ENCODE measurements at regions not wholly inside any gene's neighbourhood (a gene's known extent, or its start where the extent isn't known, plus 50 kb on each side); places are given as distances from the start of the nearest gene placed in this dataset.
A peak's percentile ranks its signal among the peaks of the same experiment; 100 is the strongest.

GRCh38 chr5:117809251-117809650 is 1179.1 kb downstream of the DTWD2 start:
- DNase-seq (ENCODE audit: low read depth in 6 of 9, low spot score in 9 of 9): no peak
- Histone ChIP-seq H3K4me3 (ENCODE audit: low read length in 2 of 2) (no peak overlapping the region), H3K36me3 (ENCODE audit: control insufficient read depth in 2 of 2, insufficient read depth in 2 of 2, low read length in 1 of 2) (no peaks in the 10 kb centered on the region), H3K27me3 (ENCODE audit: control insufficient read depth in 2 of 2, insufficient read depth in 1 of 2, low read length in 1 of 2) (no peaks in the 10 kb centered on the region), H3K27ac (ENCODE audit: low read depth in 1 of 2, low read length in 1 of 2) (no peak overlapping the region), H3K4me1 (ENCODE audit: control insufficient read depth in 2 of 2, insufficient read depth in 2 of 2, low read length in 2 of 2) (no peaks in the 10 kb centered on the region), H3K9me3 (ENCODE audit: control insufficient read depth in 2 of 2, insufficient read depth in 1 of 2, low read length in 1 of 2) (peaks cover 0 to 2% of the 10 kb centered on the region in 2 donors)
- 87% methylated on average over 4 of the region's 4 CpGs for WGBS

DNA sequence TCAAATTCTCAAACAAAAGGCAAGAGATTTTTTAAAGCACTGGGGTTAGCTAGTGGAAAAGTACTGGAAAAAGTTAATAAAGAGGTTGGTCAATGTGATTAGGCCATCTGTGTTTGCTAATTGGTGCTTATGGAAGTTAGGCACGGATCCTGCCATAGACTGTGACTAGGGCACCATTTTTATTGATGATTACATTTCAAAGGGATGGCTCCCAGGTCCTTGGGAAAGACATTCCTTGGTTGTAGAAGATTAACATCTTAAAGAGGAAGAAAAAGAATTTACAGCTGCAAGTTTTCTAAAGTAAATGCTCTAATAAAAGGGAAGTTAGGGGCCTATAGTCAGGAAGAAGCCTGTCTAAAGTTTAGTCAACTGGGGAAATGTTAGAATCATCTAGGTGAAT is 1183.3 kb downstream of the DTWD2 start:
- H3K36me3 ChIP-seq (ENCODE audit: control insufficient read depth in 2 of 2, insufficient read depth in 2 of 2, low read length in 1 of 2): no peaks in the 10 kb centered on the region
- no peak for DNase-seq (ENCODE audit: low read depth in 6 of 9, low spot score in 9 of 9)
- H3K27ac ChIP-seq (ENCODE audit: low read depth in 1 of 2, low read length in 1 of 2): no peak overlapping the region
- no peak overlapping the region for H3K4me3 ChIP-seq (ENCODE audit: low read length in 2 of 2)
- H3K4me1 ChIP-seq (ENCODE audit: control insufficient read depth in 2 of 2, insufficient read depth in 2 of 2, low read length in 2 of 2): no peaks in the 10 kb centered on the region
- H3K27me3 ChIP-seq (ENCODE audit: control insufficient read depth in 2 of 2, insufficient read depth in 1 of 2, low read length in 1 of 2): no peaks in the 10 kb centered on the region
- WGBS: 71% methylated on average over 1 of the region's 1 CpG
- H3K9me3 ChIP-seq (ENCODE audit: control insufficient read depth in 2 of 2, insufficient read depth in 1 of 2, low read length in 1 of 2): no peaks in the 10 kb centered on the region

GRCh38 chr5:117803533-117803932 is 1184.8 kb downstream of the DTWD2 start:
- H3K9me3 ChIP-seq (ENCODE audit: control insufficient read depth in 2 of 2, insufficient read depth in 1 of 2, low read length in 1 of 2): no peaks in the 10 kb centered on the region
- DNase-seq (ENCODE audit: low read depth in 6 of 9, low spot score in 9 of 9): no peak
- WGBS: 95% methylated on average over 3 of the region's 3 CpGs
- H3K27ac ChIP-seq (ENCODE audit: low read depth in 1 of 2, low read length in 1 of 2): no peak overlapping the region
- H3K4me1 ChIP-seq (ENCODE audit: control insufficient read depth in 2 of 2, insufficient read depth in 2 of 2, low read length in 2 of 2): no peaks in the 10 kb centered on the region
- H3K36me3 ChIP-seq (ENCODE audit: control insufficient read depth in 2 of 2, insufficient read depth in 2 of 2, low read length in 1 of 2): no peaks in the 10 kb centered on the region
- no peak overlapping the region for H3K4me3 ChIP-seq (ENCODE audit: low read length in 2 of 2)
- no peaks in the 10 kb centered on the region for H3K27me3 ChIP-seq (ENCODE audit: control insufficient read depth in 2 of 2, insufficient read depth in 1 of 2, low read length in 1 of 2)

DNA sequence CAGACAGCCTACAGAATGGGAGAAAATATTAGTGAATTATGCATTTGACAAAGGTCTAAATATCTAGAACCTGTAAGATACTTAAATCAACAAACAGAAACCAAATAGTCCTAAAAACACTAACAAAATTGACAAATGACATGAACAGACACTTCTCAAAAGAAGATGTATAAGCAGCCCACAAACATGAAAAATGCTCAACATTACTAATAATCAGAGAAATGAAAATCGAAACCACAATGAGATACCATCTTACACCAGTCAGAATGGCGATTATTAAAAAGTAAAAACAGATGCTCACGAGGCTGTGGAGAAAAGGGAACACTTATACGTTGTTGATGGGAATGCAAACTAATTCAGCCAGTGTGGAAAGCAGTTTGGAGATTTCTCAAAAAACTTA is 1186.8 kb downstream of the DTWD2 start:
- Histone ChIP-seq H3K27me3 (ENCODE audit: control insufficient read depth in 2 of 2, insufficient read depth in 1 of 2, low read length in 1 of 2) (no peaks in the 10 kb centered on the region), H3K4me3 (ENCODE audit: low read length in 2 of 2) (no peak overlapping the region), H3K9me3 (ENCODE audit: control insufficient read depth in 2 of 2, insufficient read depth in 1 of 2, low read length in 1 of 2) (no peaks in the 10 kb centered on the region), H3K4me1 (ENCODE audit: control insufficient read depth in 2 of 2, insufficient read depth in 2 of 2, low read length in 2 of 2) (no peaks in the 10 kb centered on the region), H3K36me3 (ENCODE audit: control insufficient read depth in 2 of 2, insufficient read depth in 2 of 2, low read length in 1 of 2) (no peaks in the 10 kb centered on the region), H3K27ac (ENCODE audit: low read depth in 1 of 2, low read length in 1 of 2) (no peak overlapping the region)
- DNase-seq (ENCODE audit: low read depth in 6 of 9, low spot score in 9 of 9): no peak
- 94% methylated on average over 4 of the region's 4 CpGs for WGBS

DNA sequence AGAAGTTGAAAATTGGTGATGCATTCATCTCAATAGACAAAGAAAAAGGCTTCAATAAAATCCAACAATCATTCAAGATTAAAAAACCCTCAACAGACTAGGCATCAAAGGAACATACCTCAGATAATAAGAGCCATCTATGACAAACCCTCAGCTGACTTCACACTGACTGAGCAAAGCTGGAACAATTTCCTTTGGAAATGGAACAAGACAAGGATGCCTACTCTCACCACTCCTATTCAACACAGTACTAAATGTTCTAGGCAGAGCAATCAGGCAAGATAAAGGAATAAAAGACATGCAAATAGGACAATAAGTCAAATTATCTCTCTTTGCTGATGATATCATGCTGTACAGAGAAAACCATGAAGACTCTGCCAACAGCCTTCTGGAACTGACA is 1188.1 kb downstream of the DTWD2 start:
- H3K36me3 ChIP-seq (ENCODE audit: control insufficient read depth in 2 of 2, insufficient read depth in 2 of 2, low read length in 1 of 2): no peaks in the 10 kb centered on the region
- no peak for DNase-seq (ENCODE audit: low read depth in 6 of 9, low spot score in 9 of 9)

DNA sequence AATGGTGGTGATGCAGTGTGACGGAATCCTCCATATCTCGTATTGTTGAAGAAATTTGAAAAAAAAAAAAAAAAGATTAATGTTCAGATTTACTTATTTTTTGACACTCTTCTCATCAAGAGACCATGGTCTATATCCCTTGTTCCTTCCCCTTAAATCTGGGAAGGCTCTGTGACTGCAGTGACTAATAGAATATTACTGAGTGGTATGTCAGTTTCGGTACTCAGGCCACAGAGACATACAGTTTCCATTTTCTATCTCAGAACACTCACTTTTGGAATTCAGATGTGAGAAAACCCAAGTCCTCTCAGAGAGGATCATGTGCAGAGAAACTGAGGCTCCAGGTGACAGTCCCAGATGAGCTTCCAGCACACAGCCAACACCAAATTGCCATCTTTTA is 1193.5 kb downstream of the DTWD2 start:
- DNase-seq (ENCODE audit: low read depth in 6 of 9, low spot score in 9 of 9): no peak
- no peaks in the 10 kb centered on the region for H3K9me3 ChIP-seq (ENCODE audit: control insufficient read depth in 2 of 2, insufficient read depth in 1 of 2, low read length in 1 of 2)
- 97% methylated on average over 3 of the region's 3 CpGs for WGBS
- no peaks in the 10 kb centered on the region for H3K4me1 ChIP-seq (ENCODE audit: control insufficient read depth in 2 of 2, insufficient read depth in 2 of 2, low read length in 2 of 2)
- H3K27me3 ChIP-seq (ENCODE audit: control insufficient read depth in 2 of 2, insufficient read depth in 1 of 2, low read length in 1 of 2): no peaks in the 10 kb centered on the region
- H3K36me3 ChIP-seq (ENCODE audit: control insufficient read depth in 2 of 2, insufficient read depth in 2 of 2, low read length in 1 of 2): no peaks in the 10 kb centered on the region
- H3K27ac ChIP-seq (ENCODE audit: low read depth in 1 of 2, low read length in 1 of 2): no peak overlapping the region
- no peak overlapping the region for H3K4me3 ChIP-seq (ENCODE audit: low read length in 2 of 2)

More for the DNA sequence above, 1188.1 kb downstream of the DTWD2 start:
- Histone ChIP-seq H3K27me3 (ENCODE audit: control insufficient read depth in 2 of 2, insufficient read depth in 1 of 2, low read length in 1 of 2) (no peaks in the 10 kb centered on the region), H3K4me1 (ENCODE audit: control insufficient read depth in 2 of 2, insufficient read depth in 2 of 2, low read length in 2 of 2) (no peaks in the 10 kb centered on the region), H3K27ac (ENCODE audit: low read depth in 1 of 2, low read length in 1 of 2) (no peak overlapping the region), H3K9me3 (ENCODE audit: control insufficient read depth in 2 of 2, insufficient read depth in 1 of 2, low read length in 1 of 2) (no peaks in the 10 kb centered on the region), H3K4me3 (ENCODE audit: low read length in 2 of 2) (no peak overlapping the region)

DNA sequence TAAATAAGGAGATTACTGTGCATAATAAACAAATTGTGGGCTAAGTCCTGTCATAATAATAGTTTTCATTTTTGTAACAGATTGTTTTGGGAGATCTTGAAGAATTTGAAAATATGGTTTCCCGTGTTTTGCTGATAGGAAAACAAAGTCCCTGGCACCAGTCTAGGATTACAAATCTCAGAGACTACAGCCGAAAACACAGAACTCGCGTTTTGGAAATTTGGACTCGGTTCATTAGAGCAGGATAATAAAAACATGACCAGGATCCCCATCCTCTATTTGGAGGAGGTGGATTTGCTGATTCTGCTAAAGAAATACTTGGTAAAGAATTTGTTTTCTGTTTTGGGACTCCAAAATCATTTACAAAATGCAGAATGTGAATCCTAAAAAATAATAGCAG is 1194.4 kb downstream of the DTWD2 start:
- Histone ChIP-seq H3K4me1 (ENCODE audit: control insufficient read depth in 2 of 2, insufficient read depth in 2 of 2, low read length in 2 of 2) (no peaks in the 10 kb centered on the region), H3K27me3 (ENCODE audit: control insufficient read depth in 2 of 2, insufficient read depth in 1 of 2, low read length in 1 of 2) (no peaks in the 10 kb centered on the region), H3K9me3 (ENCODE audit: control insufficient read depth in 2 of 2, insufficient read depth in 1 of 2, low read length in 1 of 2) (no peaks in the 10 kb centered on the region), H3K27ac (ENCODE audit: low read depth in 1 of 2, low read length in 1 of 2) (no peak overlapping the region), H3K36me3 (ENCODE audit: control insufficient read depth in 2 of 2, insufficient read depth in 2 of 2, low read length in 1 of 2) (no peaks in the 10 kb centered on the region), H3K4me3 (ENCODE audit: low read length in 2 of 2) (no peak overlapping the region)
- DNase-seq (ENCODE audit: low read depth in 6 of 9, low spot score in 9 of 9): no peak
- 94% methylated on average over 5 of the region's 5 CpGs for WGBS

- no peaks in the 10 kb centered on the region for H3K9me3 ChIP-seq (ENCODE audit: control insufficient read depth in 2 of 2, insufficient read depth in 1 of 2, low read length in 1 of 2)
- no peak for DNase-seq (ENCODE audit: low read depth in 6 of 9, low spot score in 9 of 9)
- no peak overlapping the region for H3K27ac ChIP-seq (ENCODE audit: low read depth in 1 of 2, low read length in 1 of 2)
- H3K36me3 ChIP-seq (ENCODE audit: control insufficient read depth in 2 of 2, insufficient read depth in 2 of 2, low read length in 1 of 2): no peaks in the 10 kb centered on the region
- no peaks in the 10 kb centered on the region for H3K4me1 ChIP-seq (ENCODE audit: control insufficient read depth in 2 of 2, insufficient read depth in 2 of 2, low read length in 2 of 2)
- H3K27me3 ChIP-seq (ENCODE audit: control insufficient read depth in 2 of 2, insufficient read depth in 1 of 2, low read length in 1 of 2): no peaks in the 10 kb centered on the region
- WGBS: 98% methylated on average over 1 of the region's 1 CpG
- no peak overlapping the region for H3K4me3 ChIP-seq (ENCODE audit: low read length in 2 of 2)
Observed at GRCh38 chr5:117792476-117792875, 1195.9 kb downstream of the DTWD2 start.

- no peaks in the 10 kb centered on the region for H3K27me3 ChIP-seq (ENCODE audit: control insufficient read depth in 2 of 2, insufficient read depth in 1 of 2, low read length in 1 of 2)
- H3K27ac ChIP-seq (ENCODE audit: low read depth in 1 of 2, low read length in 1 of 2): no peak overlapping the region
- H3K36me3 ChIP-seq (ENCODE audit: control insufficient read depth in 2 of 2, insufficient read depth in 2 of 2, low read length in 1 of 2): no peaks in the 10 kb centered on the region
- no peak overlapping the region for H3K4me3 ChIP-seq (ENCODE audit: low read length in 2 of 2)
- no peaks in the 10 kb centered on the region for H3K4me1 ChIP-seq (ENCODE audit: control insufficient read depth in 2 of 2, insufficient read depth in 2 of 2, low read length in 2 of 2)
- H3K9me3 ChIP-seq (ENCODE audit: control insufficient read depth in 2 of 2, insufficient read depth in 1 of 2, low read length in 1 of 2): no peaks in the 10 kb centered on the region
- no peak for DNase-seq (ENCODE audit: low read depth in 6 of 9, low spot score in 9 of 9)
- WGBS: 57% methylated on average over 2 of the region's 2 CpGs
Observed at GRCh38 chr5:117788596-117788995, 1199.8 kb downstream of the DTWD2 start.

- no peaks in the 10 kb centered on the region for H3K36me3 ChIP-seq (ENCODE audit: control insufficient read depth in 2 of 2, insufficient read depth in 2 of 2, low read length in 1 of 2)
- no peaks in the 10 kb centered on the region for H3K4me1 ChIP-seq (ENCODE audit: control insufficient read depth in 2 of 2, insufficient read depth in 2 of 2, low read length in 2 of 2)
- WGBS: 94% methylated on average over 4 of the region's 4 CpGs
- peak in 1 of 9 donors; percentile 13 for DNase-seq (ENCODE audit: low read depth in 6 of 9, low spot score in 9 of 9)
- no peak overlapping the region for H3K4me3 ChIP-seq (ENCODE audit: low read length in 2 of 2)
- no peak overlapping the region for H3K27ac ChIP-seq (ENCODE audit: low read depth in 1 of 2, low read length in 1 of 2)
- no peaks in the 10 kb centered on the region for H3K27me3 ChIP-seq (ENCODE audit: control insufficient read depth in 2 of 2, insufficient read depth in 1 of 2, low read length in 1 of 2)
- H3K9me3 ChIP-seq (ENCODE audit: control insufficient read depth in 2 of 2, insufficient read depth in 1 of 2, low read length in 1 of 2): no peaks in the 10 kb centered on the region
Observed at GRCh38 chr5:117779171-117779570, 1204.5 kb upstream of the SEMA6A start.

Measured in thymus (tissue), 11 donors.